Transverse colon (tissue), 4 donors: ENCODE measurements at regions not wholly inside any gene's neighbourhood (a gene's known extent, or its start where the extent isn't known, plus 50 kb on each side); places are given as distances from the start of the nearest gene placed in this dataset.

Experiments used
- CTCF ChIP-seq, 5 experiments: fragments of 200-600 bp in 3 of 5; fragments of 450-650 bp in 2 of 5; sonication (generic) in 3 of 5; IDR thresholded peaks; 1 replicate in 2 of 5; 2 replicates in 3 of 5; pipeline ENCODE4 v1.5.1; 2016 to 2017; ENCODE audit warnings: antibody characterized with exemption in 5 of 5, inconsistent platforms in 3 of 5, mild to moderate bottlenecking in 2 of 5, moderate library complexity in 1 of 5
- EP300 ChIP-seq: sonication (generic); formaldehyde crosslinking; IDR thresholded peaks from one replicate; pipeline ENCODE4 v1.6.1; 2017; ENCODE audit warnings: antibody characterized with exemption, low read depth
- POLR2A ChIP-seq: fragments of 450-650 bp; IDR thresholded peaks from one replicate; pipeline ENCODE4 v1.6.1; 2016; ENCODE audit warnings: antibody characterized with exemption, mild to moderate bottlenecking, moderate library complexity
- POLR2AphosphoS5 ChIP-seq, 3 donors: sonication (generic); formaldehyde crosslinking; IDR thresholded peaks; one replicate each; pipeline ENCODE4 v1.6.1; 2016; ENCODE audit warnings: antibody characterized with exemption in 3 of 3

GRCh38 chr14:89731396-89731933, 223.1 kb downstream of the EFCAB11 start:
- TF ChIP-seq CTCF (IDR thresholded peaks at IDR 0.05) (no peak), POLR2AphosphoS5 (IDR thresholded peaks at IDR 0.05) (no peak), EP300 (no peak), POLR2A (no peak)
